ENCODE measurements at regions not wholly inside any gene's neighbourhood (a gene's known extent, or its start where the extent isn't known, plus 50 kb on each side); places are given as distances from the start of the nearest gene placed in this dataset.

DNA sequence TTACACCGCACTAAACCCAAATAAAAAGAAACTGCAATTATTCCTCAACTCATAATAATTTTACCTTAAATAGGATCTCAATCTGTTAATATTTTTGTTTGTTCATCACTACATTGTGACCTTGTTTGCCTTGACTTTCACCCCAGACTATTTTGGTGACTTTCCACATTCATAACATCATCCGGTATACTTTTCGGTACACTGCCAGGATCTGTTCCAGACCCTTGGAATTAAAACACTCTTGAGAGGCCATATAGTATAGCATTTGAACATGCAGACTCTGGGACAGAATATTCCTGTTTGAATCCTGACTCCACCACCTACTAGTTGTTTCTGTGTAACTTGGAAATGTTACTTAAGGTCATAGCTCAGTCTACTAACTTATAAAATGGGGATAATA, 577.4 kb downstream of the METTL4 start:
- DNase-seq = no peak

DNA sequence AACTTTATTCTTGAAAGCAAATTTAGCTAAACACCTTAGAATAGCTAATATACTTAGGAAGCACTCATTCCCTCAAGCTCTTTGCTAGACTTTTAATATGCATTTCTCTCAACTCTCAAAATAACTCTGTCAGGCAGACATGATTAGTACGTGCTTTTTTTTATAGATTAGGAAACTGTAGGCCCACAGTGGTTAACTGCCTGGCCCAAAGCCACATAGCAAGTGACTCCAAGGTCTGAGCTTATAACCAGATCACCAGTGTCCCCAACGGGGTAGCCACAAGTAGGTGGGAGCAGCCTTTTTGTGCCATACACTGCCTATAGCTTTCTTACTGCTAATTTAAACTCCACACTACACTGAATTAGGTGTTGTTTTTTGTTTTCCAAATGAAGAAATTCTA, 576.8 kb downstream of the METTL4 start:
- no peak for DNase-seq

- DNase-seq = no peak
Measured at GRCh38 chr18:1995041-1995612, 576.2 kb downstream of the METTL4 start.

GRCh38 chr18:1998121-1998520, 573.2 kb downstream of the METTL4 start:
- DNase-seq = no peak

- DNase-seq = no peak
Measured at GRCh38 chr18:1999387-1999786, 571.9 kb downstream of the METTL4 start.

- no peak for DNase-seq
Measured at GRCh38 chr18:2002151-2002550, 569.2 kb downstream of the METTL4 start.

DNA sequence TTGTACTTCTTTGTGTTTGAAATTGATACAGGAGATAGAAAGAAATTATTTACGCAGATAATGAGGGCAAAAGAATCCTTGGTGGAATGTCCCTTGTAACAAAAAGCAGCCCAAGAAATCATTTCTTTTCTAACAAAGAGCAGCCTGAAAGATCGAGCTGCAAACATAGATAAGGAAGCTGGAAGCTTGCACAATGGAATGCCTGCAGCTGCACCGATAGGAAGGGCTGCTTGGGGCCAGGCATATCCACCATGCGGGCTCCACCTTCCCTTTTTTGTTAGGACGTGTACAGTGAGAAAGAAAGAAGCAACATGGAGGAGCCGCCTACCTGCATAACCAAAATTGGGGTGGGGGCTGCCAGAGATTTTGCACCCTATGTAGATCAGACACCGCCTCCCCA, 568.7 kb downstream of the METTL4 start:
- DNase-seq = no peak

DNA sequence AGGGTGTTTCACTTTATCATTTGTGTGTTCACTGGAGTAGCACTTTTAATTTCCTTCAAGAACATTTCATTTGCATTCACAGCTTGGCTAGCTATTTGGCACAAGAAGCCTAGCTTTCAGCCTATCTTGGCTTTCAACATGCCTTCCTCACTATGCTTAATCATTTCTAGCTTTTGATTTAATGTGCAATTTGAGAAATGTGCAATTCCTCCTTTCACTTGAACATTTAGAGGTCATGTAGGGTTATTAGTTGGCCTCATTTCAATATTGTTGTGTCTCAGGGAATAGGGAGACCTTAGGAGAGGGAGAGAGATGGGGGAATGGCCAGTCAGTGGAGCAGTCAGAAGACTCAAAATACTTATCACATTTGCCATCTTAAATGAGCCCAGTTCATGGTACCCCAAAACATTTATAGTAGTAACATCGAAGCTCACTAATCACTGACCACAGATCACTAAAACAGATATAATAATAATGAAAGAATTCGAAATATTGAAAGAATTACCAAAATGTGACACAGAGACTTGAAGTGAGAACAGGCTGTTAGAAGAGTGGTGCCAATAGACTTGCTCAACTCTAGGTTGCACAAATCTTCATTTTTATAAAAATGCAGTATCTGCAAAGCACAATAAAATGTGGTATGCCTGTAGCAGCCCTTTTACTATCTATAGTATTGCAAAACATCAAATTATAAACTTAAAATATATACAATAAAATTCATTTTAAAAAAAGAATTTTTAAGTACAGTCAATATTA, 561.2 kb downstream of the METTL4 start:
- no peak for DNase-seq

GRCh38 chr18:2027016-2027415, 544.3 kb downstream of the METTL4 start:
- DNase-seq = no peak

DNA sequence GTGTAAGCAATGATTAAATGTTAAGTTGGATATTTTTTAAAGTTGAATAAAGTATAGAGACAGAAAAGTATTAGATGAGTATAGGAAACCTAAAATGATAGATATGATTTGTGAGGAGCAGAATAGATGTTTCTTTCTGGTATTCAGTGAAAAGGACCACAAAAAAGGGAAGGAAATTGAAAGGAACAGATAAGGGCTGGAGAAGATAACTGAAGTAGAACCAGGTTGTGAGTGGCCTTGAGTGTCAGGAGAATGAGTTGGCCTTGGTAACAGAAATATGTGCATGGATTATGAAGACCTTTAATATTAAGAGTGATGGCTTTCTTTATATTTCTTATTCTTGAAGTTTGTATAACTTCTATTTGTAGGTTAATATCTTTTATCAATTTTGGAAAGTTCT, 543.5 kb downstream of the METTL4 start:
- no peak for DNase-seq

GRCh38 chr18:2028986-2029385, 542.3 kb downstream of the METTL4 start:
- no peak for DNase-seq

DNA sequence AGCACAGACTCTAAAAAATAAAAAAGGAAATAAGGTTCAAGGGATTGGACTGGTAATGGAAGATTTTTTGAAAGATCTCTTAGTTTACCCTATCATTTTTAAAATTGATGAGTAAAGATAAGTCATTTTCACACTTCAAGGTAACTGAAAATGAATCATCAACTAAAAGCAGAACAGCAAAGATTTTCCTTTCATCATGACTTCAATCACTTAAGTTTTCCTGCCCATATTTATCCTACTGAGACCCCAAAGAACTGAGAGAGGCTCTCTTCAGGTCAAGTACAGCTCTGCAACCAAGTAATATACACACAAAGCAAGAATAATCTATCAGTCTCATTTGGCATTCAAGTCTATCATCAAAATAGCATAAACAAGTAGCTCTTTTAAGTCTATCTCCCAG, 540.7 kb downstream of the METTL4 start:
- DNase-seq = no peak

- DNase-seq = no peak
Measured at GRCh38 chr18:2032036-2032435, 539.3 kb downstream of the METTL4 start.

DNA sequence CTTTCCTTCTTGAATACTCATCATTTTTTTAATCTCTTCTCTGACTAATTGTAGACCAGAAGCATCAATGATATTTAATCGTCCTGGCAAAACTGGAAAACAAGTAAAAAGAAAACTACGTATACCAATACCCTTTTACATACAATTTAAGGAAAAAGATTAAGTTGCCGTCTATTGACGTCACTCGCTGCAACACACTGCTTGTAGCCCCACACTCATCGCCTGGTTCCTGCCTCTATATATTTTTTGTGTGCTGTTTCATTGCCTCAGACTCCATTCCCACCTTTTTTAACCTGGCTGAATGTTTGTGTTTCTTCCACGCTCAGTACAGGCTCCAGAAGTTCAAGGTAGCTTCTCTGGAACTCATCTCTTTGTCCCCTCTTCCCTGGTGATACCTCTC, 536.2 kb downstream of the METTL4 start:
- no peak for DNase-seq

GRCh38 chr18:2036086-2036485, 535.2 kb downstream of the METTL4 start:
- no peak for DNase-seq

DNA sequence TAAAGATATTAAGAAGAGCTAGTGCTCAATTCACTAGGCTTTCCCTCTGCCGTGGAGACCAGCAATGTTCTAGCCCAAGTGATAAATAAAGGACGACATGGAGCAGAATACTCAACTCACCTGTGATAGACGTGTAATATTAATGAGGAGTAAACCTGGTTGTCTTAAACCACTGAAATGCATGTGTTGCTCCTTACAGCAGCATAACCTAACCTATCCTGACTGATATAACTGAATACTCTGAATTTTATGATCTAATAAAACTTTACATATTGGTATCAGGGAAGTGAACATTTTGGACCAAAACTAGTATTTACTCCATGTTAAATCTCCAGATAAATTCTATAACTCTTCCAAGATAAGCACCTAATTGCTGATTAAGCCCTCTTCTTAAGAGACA, 531.0 kb downstream of the METTL4 start:
- DNase-seq = no peak

DNA sequence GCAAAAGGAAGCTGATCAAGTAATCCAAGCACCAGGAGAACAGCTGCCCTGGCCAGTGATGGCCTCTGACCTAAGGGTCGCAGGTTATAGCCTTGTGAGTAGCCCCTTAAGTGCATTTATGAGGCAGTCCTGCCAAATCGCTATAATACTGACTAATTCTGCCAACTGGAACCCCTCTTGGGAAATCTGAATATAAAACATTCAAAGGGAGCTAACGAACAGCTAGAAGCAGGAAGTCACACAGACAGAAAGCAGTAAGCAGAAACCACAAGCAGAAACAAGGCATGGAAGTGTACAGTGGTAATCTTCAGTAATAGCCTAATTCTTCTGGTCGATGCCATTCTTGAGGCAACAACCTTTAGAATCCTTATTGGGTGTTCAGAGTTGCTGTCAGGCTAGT, 521.3 kb downstream of the METTL4 start:
- no peak for DNase-seq

DNA sequence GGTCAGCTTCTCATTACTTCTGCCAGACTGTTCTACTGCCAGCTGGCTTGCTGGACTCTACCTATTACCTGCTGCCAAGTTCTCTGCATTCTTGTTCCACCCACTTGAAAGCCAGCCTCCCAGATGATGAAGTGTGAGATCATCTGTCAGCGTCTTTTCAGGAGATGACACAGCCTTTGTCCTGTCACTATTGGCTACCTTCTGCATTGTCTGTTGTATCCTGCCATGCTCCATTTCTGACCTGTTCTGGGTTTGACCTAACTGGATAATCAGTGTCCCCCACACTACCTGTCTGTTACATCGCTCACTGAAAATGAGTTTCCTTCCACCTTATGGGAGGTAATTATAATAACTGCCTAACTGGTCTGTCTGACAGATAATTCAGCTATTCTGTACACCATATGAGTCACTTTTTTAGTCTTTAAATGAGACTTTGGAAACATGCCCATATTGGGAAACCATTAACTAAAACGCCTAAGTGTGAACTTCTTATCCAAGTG, 520.6 kb downstream of the METTL4 start:
- no peak for DNase-seq

- DNase-seq = no peak
Measured at GRCh38 chr18:2053490-2054089, 517.7 kb downstream of the METTL4 start.

- no peak for DNase-seq
Measured at GRCh38 chr18:2059336-2059735, 512.0 kb downstream of the METTL4 start.

DNA sequence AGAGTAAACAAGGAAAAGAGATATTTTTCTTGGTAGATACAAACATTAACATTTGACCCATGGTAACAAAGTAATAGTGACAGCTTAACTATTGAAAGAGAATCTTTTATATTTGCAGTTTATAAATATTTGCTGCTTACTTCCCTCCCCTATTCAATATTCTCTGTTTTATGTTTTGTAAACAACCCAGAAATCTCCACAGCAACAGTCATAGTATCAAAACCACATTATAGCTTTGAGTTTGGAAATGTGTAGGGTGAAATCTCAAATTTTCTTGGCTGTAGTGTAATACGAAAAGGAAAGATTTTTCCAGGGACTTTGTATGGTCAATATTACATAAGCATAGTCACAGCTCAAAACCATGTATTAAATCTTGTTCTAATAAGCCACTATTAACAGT, 511.2 kb downstream of the METTL4 start:
- DNase-seq = no peak

DNA sequence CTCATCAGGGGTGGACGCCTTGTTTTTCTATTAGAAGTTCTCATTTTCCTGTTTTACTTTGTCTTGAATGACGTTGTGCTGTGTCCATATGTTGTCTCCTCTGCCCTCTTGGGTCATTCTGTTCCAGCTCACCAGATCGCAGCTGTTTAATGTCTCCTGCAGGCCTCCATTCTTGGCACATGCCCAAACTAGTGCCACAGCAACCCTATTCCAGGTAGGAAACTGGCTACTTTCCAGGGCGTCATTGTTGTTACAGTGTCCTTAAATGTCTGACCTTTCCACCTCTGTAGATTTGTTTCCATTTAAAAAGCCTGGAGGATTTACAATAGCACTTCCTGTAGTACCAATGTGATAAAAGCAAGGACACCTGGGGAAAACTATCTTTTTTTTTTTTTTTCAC, 500.7 kb downstream of the METTL4 start:
- no peak for DNase-seq

- DNase-seq = no peak
Measured at GRCh38 chr18:2075499-2075898, 495.8 kb downstream of the METTL4 start.

DNA sequence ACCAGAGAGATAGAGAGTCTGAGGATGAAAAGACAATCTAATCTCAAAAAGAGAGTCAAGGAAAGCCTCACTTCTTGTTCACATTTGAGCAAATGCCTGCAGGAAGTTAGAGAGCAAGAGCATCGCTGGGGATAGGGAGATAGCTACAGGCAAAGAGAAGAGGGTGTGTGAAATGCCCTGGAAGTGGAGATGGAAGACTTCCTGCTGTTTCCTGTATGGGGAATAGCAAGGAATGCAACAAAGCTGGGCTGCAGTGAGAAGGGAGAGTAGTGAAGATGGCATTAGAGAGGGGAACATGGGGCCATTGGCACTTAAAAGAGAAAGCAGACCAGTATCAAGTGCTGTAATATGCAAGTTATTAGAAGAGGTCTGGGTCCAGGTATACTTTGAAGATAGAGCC, 488.6 kb downstream of the METTL4 start:
- no peak for DNase-seq

DNA sequence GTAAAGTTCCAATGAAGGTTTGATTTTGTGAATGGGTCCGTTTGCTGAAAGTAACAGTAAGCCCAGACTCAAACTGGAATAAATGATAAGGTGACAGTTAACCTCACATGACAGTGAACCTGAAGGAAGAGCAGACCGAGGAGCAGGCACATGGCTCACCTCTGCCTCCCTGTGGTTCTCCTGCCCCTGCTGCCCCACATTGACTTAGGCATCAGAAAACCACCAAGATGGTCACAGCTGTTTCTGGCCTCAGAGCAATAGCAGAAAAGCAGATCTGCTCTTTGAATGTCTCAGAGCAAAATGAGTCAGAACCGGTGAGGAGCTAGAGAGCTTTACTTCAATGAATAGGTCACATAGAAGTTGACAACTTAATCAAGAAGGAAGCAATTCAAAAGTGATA, 487.6 kb downstream of the METTL4 start:
- no peak for DNase-seq

All from NCI-H1694 treated with DMSO at 0.1 percent for 48 hours (cell line).